GM18499 (cell line): ENCODE measurements at regions not wholly inside any gene's neighbourhood (a gene's known extent, or its start where the extent isn't known, plus 50 kb on each side); places are given as distances from the start of the nearest gene placed in this dataset.
"Not testable (repeated sequence)": the region's sequence is repeated elsewhere in the genome, so short reads cannot be mapped to it uniquely, and the experiment has no call there.

ENCODE experiments used
- ATAC-seq: cut with Tn5 transposase; IDR thresholded peaks from one replicate; pipeline ENCODE4 v1.9.1; 2021; ENCODE audit warnings: moderate number of reproducible peaks; ENCODE audit not compliant: insufficient read depth, unreplicated experiment

DNA sequence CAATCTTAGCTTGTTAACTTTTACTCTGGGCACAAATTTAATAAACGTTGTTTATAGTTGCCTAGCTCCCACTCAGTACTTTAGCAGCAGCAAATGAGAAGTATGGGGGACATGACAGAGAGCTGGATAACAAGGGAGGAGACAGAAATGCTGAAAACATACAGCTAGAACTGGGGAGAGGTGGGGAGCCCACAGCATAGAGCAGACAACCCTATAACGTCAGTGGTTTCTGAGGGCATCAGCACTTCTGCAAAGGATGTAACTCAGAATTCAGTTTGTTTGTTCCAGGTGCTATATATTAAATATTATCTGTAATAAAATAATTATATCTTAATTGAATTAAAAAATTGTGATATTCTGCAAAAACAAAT lies 1098.7 kb upstream of the FANCL start:
- ATAC-seq, result no peak

DNA sequence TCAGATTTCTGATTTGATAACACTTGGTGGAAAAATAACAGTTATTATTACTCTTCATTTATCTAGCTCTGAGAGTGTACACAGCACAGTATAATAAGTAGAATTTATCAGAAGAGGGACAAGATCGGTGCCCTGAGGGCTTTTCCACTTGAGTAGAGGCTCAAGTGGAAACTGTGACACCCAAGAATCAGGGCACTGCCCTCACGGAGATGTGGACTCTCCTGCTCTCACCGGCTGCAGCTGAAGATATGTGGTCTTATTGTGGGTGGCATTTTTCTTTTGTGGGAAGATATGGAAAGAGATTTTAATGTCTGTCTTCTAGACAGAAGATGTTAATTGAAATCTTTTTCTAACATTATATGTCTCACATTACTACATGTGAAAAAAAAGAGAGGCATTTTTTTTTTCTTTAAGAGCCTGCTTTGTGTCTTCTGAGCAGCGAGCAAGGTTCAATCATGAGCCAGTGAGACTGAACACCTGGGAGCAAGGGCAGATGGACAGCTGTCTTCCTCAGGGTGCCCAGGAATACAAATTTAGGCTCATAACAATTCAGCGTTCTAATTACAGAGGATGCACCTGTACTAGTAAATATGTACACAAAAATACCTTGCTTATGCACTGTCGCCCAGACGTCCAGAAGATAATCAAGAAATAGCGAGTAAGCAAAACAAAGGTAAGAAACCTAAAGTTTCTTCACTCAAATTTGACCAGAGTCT lies 1098.2 kb upstream of the FANCL start:
- ATAC-seq, result no peak

DNA sequence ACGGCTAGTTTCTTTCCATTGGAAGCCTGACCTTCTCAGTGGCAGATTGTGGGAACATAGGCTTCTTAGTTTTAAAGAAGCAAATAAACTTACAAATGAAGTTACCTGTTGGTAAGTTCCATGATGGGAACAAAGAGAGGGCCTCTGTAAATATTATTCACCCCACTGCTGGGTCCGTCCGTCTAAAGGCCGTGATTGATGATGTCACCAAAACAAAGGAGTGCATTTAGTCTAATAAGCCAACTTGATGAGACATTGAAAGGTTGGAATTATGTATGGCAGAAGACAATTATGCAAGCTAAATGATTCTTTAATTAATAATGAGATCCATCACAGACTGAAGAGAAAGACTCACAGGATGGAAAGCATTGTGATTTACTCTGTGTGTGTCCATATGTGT lies 1091.9 kb upstream of the FANCL start:
- ATAC-seq, result no peak

DNA sequence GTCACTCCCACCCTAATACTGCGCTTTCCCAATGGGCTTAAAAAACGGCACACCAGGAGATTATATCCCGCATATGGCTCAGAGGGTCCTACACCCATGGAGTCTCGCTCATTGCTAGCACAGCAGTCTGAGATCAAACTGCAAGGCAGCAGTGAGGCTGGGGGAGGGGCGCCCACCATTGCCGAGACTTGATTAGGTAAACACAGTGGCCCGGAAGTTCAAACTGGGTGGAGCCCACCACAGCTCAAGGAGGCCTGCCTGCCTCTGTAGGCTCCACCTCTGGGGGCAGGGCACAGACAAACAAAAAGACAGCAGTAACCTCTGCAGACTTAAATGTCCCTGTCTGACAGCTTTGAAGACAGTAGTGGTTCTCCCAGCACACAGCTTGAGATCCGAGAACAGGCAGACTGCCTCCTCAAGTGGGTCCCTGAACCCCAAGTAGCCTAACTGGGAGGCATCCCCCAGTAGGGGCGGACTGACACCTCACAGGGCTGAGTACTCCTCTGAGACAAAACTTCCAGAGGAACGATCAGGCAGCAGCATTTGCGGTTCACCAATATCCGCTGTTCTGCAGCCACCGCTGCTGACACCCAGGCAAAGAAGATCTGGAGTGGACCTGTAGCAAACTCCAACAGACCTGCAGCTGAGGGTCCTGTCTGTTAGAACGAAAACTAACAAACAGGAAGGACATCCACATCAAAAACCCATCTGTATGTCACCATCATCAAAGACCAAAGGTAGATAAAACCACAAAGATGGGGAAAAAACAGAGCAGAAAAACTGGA lies 1085.6 kb upstream of the FANCL start:
- ATAC-seq, result not testable (repeated sequence)

DNA sequence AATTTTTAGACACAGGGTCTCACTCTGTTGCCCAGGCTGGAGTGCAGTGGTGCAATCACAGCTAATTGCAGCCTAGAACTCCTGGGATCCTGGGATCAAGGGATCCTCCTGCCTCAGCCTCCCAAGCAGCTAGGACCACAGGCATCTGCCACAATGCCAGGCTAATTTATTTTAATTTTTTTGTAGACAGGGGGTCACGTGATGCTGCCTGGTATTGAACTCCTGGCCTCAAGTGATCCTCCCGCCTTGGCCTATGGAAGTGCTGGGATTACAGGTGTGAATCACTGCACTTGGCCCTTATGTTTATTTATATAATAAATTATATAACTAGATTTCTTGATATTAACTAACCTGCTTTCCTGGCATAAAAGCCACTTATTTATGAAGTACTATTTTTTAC lies 1081.7 kb upstream of the FANCL start:
- no peak for ATAC-seq

DNA sequence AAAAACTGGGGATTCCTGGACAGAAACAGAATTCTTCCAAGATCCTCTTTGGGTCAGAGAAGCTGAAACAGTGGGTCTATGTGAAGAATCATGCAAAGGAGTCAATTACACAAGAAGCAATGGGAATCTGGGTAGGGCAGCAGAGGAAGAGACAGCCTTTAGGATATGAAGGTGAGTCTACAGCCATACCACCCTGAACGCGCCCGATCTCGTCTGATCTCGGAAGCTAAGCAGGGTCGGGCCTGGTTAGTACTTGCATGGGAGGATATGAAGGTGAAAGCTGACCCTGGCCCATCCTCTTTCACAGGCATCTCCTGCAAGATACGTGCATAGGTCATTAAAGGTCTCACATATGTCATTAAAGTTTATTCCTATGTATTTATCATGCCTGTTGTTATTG lies 1080.9 kb upstream of the FANCL start:
- ATAC-seq, result no peak

DNA sequence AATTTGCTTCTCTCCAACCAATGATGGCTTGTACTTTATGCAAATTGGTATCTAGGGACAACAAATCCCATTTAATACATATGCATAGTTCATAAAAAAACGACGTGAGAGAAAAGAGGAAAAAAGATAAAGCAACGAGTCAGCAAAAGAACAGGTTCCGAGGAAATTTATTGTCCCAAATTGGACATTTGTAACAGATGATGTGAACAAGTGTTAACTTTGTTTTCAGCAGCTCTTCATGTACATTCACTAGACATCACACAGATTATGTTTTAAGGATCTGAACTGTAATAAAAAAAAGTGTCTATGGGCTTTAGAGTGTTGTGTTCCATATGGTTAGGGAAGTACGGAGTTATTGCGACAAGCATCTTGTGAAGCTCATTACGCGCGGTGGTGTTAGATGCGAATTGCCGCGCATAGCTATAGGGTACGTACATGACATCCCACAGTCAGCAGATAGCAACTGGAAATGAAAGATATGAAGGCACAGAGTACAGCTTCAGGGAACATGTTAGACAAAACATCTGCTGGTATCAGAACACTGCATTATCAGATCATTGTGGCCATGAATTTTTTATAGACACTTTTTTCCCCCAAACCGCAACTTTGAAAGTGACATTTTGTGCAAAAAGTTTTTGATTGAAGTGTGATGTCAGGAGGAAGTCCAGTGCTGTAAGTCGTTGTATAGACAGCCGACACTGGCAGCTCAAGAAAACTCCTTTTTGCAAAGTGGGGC lies 1073.1 kb upstream of the FANCL start:
- no peak for ATAC-seq

DNA sequence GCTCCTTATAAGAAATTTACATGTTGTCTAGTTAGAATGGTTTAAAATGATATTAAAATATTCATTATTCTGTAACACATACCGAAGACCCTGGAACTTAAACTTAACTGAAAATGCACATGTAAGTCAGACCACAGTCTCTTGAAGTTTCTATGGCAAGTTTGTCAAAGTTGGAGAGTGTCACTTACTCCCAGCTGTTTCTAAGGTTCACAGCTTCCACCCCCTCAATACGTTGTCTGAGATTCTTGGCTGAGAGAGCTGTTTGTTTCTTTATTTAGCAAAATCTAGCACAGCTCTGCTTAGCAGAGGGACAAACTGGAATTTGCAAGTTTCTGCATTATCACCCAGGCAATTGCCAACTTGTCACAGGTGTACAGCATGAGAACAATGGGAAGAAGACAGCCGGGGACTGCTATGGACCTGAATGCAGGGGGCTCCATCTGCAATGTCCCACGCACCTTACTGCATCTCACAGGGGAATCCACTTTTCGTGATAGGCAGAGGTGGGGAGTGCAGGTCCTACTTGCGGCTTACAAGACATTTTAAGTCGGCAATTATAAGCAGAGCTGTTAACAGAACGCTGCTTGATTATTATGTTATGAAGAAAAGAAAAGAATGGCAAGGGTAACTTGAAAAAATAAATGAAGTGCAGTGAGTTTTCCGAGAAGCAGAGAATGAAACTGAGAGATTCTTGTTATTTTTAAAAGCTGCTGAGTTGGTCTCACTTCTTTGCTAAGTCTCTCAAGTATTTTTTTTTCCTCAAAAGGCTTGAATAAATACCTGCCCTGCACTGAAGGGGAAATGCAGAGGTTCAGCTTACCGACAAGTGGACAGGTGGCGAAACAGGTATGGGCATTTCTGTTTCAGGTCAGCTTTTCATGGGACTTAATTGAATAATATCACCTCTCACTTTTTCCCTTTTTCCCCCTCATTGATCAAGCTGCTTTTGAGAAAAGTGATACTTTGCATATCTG lies 1072.1 kb upstream of the FANCL start:
- no peak for ATAC-seq

DNA sequence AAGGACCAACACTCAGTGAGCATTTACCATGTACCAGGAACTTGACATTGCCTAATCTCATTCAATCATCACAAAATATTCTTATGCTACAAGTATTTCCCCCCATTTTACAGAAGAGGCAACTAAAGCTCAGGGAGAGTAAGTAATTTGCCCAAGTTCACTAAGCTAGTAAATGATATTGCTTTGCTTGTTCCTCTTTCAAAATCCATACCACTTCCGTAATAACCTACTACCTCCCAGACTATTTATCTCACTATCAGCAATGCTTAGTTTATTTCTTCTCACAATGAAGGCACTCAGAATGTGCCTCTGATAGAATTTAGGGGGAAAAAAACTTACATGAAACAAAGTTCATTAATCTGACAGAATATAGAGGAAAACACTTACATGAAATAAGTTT lies 1070.9 kb upstream of the FANCL start:
- no peak for ATAC-seq

DNA sequence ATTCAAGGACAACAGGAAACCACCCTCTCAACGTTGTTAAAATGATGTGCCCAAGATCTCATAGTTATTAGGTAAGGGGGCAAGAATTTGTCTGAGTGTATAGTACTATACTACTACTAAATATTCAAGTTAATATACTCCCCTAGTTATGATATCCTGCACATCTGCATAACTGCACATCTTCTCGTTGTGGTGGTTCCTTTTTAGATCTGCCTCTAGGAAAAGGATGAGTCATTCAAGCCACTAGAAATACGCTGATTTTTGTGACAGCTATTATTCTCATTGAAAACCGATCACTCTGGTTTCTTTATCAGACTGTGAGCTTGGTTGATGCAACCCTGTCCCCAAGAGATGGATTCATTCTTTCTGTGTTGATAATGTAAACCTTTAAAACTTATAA lies 1067.0 kb upstream of the FANCL start:
- ATAC-seq, result no peak

DNA sequence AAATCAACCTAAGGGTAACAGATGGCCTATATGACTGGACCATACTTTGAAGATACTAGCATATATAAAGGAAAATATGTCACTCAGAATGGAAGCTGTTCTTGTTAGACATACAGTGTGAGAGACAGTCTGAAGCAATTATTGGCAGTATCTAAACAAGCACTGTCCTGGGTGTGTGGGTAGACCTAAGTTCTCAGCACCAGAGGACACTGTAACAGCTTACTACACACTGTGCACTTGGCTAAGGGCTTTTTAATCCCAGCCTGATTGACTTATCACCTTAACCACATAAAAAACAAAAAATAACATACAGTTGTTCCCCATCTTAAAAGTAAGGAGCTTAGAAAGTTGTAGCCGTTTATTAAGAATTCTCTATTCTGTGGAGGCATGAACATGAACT lies 1066.1 kb upstream of the FANCL start:
- ATAC-seq, result no peak

DNA sequence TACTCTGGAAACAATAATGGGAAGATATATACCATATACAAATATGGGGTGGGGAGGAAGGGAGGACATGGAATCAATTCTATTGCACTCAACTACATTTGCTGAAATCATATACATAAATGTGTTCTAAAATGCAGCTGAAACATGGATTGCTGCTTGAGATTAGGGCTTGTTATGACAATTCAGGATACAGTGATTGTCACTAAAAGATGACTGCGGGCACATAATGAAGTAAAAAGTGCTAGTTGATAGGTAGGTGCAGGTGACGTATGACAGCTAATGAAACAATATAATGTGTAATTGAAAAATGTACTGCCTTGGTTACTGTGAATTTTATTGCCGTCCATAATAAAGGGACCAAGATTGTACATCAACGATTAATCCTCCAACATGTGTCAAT lies 1062.1 kb upstream of the FANCL start:
- ATAC-seq, result no peak

DNA sequence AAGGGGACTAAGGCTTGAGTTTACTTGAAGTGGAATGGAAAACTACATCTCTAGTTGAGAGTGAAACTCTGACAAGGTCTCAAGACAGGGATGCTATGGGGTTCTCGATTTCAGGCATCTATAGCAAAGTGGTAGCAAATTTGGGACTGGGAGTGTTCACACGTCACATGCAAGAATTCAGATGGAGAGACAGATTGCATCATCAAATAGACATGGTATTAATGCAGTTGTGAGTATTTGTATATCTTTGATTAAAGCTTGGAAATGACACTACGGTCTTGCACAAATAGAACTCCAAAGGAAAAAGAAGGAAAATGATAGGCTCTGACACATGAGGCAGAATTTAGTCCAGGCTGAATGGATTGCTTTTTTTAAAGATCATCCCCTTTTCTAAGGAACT lies 1061.6 kb upstream of the FANCL start:
- no peak for ATAC-seq

DNA sequence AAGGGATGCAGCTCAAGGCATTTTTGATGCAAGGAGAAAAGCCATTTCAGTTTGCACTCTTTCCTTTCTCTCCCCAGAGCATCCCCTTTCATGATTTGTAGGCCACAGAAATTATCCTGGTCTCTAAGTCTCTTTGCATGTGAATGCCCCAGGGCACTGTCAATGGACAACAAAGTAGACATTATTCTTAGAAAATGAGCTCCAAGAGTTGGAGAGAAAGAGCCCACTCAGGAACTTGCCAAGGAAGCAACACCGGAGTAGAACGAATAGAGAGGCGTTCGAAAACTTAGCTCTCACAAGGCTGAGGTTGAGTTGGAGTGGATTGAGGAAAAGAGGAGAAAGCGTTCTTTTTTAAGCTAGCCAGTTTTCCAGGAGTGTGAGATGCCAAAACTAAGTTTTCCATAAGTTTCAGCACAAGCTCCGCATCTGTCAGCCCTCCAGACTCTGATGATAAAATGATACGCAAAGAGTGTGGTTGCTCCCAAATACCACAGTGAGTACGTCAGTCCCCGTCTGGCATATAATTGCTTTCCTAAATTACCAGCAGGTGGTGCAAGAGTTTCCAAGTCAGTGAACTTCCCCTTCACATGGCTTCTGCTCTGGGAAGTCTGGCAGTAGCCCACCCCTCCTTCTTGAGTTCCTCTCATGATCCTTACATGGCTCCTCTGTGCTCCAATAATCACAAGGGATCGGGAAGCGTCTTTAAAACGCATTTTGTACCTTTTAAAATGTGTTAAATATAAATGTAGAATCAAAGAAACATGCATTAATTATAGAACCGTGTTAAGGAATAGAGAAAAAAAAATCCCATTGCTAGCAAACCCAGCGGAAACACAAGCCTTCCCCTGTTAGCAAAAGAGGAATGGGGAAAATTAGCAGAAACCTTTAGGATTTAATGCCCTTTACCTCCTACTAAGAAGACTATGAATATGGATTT lies 1060.6 kb upstream of the FANCL start:
- ATAC-seq, result no peak

DNA sequence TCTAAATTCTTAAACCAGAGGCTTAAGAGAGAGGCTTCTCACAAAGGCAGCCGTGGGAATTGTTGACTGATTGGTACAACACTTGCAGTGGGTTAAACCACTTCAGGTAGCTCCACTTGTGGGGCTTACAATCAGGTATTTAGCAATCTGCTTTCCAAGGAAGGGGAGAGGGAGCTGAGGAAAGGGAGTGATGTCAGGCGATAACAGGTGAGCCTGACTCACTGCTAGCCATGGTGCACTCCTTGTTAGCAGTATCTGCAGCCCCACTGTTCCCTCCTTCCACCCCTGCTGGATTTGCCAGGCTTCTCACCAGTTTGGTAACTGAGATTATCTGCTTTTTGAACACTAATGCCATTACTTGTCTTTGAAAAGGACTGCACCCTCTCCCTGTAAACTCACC lies 1056.7 kb upstream of the FANCL start:
- no peak for ATAC-seq

DNA sequence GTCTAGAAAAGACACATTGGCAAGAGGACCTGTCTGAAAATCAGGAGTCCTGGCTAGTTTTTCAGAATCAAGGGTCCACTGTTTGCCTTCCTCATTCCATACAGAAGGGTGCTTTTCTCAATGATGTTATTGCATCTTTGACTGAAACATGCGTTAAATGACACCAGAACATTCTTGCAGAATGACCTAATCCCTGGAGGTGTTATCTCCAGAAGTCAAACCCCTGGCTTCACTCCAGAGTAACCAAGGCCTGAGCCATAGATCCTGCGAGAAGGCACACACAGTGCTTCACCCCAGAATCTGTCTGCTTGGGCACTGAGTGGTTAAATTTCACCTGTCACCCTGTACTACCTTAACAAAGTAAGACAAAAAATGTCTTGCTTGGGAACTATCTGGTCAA lies 1055.2 kb upstream of the FANCL start:
- no peak for ATAC-seq

DNA sequence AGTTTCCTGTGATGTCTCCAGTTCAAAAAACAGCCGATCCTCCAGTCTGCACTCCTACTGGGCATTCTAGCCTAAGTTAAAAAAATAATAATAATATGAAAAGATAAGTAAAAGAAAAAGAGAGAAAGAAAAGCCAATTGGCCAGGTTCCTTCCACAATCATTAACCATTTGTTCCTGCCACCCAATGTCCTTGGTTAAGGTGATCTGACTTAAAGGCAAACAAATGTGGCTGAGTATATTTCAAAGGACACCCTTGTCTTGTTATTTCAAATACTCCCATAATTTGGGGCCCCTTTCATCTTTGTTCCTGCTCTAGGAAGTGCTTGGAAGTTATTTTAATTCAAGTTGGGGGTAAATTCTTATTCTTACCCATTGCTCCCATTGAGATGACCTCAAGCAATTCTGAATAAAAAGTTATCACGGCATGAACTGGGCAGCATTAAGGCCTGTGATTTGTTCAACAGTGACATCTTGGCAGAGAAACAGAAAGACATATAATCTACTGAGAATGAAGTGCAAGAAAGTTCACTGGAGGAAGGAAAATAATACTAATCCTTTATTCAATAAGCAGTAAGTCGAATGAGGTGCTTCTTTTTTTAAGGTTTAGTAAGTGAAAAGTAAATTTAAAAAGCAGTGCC lies 1054.5 kb upstream of the FANCL start:
- ATAC-seq, result no peak

DNA sequence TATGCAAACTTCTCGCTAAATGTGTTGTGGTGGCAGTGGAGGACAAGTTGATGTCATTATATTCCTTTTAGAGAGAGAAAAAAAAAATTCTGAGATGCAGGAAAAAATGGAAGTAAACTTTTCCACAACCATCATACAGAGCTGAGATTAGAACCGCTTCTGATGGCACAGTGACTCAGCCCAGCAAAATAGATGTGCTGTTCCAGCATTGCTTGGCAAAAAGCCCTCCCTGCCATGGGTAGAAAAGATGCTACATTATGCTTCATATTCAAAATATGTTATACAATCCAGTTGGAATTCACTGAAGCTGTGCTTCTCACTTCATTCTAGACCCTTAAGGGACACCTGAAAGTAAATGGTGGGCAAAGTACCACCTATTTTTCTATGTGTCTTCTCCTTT lies 1047.6 kb upstream of the FANCL start:
- ATAC-seq, result no peak
